Mesenchymal stem cell (in vitro differentiated cells and primary cell): ENCODE measurements at regions not wholly inside any gene's neighbourhood (a gene's known extent, or its start where the extent isn't known, plus 50 kb on each side); places are given as distances from the start of the nearest gene placed in this dataset.
"Not testable (repeated sequence)": the region's sequence is repeated elsewhere in the genome, so short reads cannot be mapped to it uniquely, and the experiment has no call there.

Experiments
- DNase-seq: peaks from one replicate; pipeline ENCODE4 v3.0.0-alpha.2; 2013
- H2AFZ ChIP-seq: one replicate; pipeline ENCODE4 v1.6.1; 2013; ENCODE audit warnings: low read depth, mild to moderate bottlenecking, control low read depth, inconsistent platforms, low read length, moderate library complexity
- H2AK5ac ChIP-seq: 2 replicates; pipeline ENCODE4 v1.6.1; 2013; ENCODE audit warnings: low read length, moderate library complexity, mild to moderate bottlenecking, inconsistent platforms; ENCODE audit not compliant: severe bottlenecking
- H2BK120ac ChIP-seq: one replicate; pipeline ENCODE4 v1.6.1; 2013; ENCODE audit warnings: low read depth, mild to moderate bottlenecking, inconsistent platforms, low read length, moderate library complexity
- H2BK12ac ChIP-seq, 2 experiments: one replicate each; pipeline ENCODE4 v1.6.1; 2013; ENCODE audit warnings: inconsistent platforms in 2 of 2, low read length in 2 of 2, mild to moderate bottlenecking in 2 of 2, moderate library complexity in 2 of 2, control low read depth in 1 of 2
- H2BK15ac ChIP-seq: one replicate; pipeline ENCODE4 v1.6.1; 2013; ENCODE audit warnings: mild to moderate bottlenecking, low read depth, inconsistent platforms; ENCODE audit not compliant: poor library complexity, severe bottlenecking
- H2BK5ac ChIP-seq: 2 replicates; pipeline ENCODE4 v1.6.1; 2013; ENCODE audit warnings: low read depth, mild to moderate bottlenecking, low read length, control low read depth, inconsistent platforms; ENCODE audit not compliant: poor library complexity, severe bottlenecking
- H3K14ac ChIP-seq, 2 experiments: one replicate each; pipeline ENCODE4 v1.6.1; 2013; ENCODE audit warnings: inconsistent platforms in 2 of 2, low read length in 2 of 2, control low read depth in 1 of 2, mild to moderate bottlenecking in 1 of 2, moderate library complexity in 1 of 2
- H3K18ac ChIP-seq, 2 experiments: one replicate each; pipeline ENCODE4 v1.6.1; 2013; ENCODE audit warnings: inconsistent platforms in 2 of 2, low read length in 2 of 2, control low read depth in 1 of 2, low read depth in 1 of 2, mild to moderate bottlenecking in 1 of 2
- H3K23ac ChIP-seq, 2 experiments: one replicate each; pipeline ENCODE4 v1.6.1; 2013; ENCODE audit warnings: inconsistent platforms in 2 of 2, low read length in 2 of 2, mild to moderate bottlenecking in 2 of 2, moderate library complexity in 2 of 2, control low read depth in 1 of 2
- H3K27ac ChIP-seq: 2 replicates; pipeline ENCODE4 v1.5.1; 2013; ENCODE audit warnings: mild to moderate bottlenecking, moderate library complexity, low read length, control low read depth, inconsistent platforms; ENCODE audit not compliant: poor library complexity, severe bottlenecking
- H3K27me3 ChIP-seq, 2 experiments: 2 replicates each; pipeline versions ENCODE4 v1.6.1 to v1.7.0; 2013; ENCODE audit warnings: low read length in 2 of 2, mild to moderate bottlenecking in 2 of 2, moderate library complexity in 2 of 2, control low read depth in 1 of 2, inconsistent platforms in 1 of 2; ENCODE audit not compliant: control insufficient read depth in 1 of 2, insufficient read depth in 1 of 2
- H3K36me3 ChIP-seq, 2 experiments: 2 replicates each; pipeline versions ENCODE4 v1.6.1 to v1.7.0; 2013; ENCODE audit warnings: low read length in 2 of 2, control low read depth in 1 of 2, inconsistent platforms in 1 of 2, low read depth in 1 of 2, mild to moderate bottlenecking in 1 of 2; ENCODE audit not compliant: insufficient read depth in 2 of 2, control insufficient read depth in 1 of 2
- H3K4ac ChIP-seq, 2 experiments: one replicate each; pipeline ENCODE4 v1.6.1; 2013; ENCODE audit warnings: inconsistent platforms in 2 of 2, low read length in 2 of 2, mild to moderate bottlenecking in 2 of 2, moderate library complexity in 2 of 2, control low read depth in 1 of 2, low read depth in 1 of 2
- H3K4me1 ChIP-seq: 2 replicates; pipeline ENCODE4 v1.6.1; 2013; ENCODE audit warnings: low read depth, low read length, control low read depth; ENCODE audit not compliant: control insufficient read depth, insufficient read depth
- H3K4me2 ChIP-seq: 2 replicates; pipeline ENCODE4 v1.6.1; 2013; ENCODE audit warnings: low read length, mild to moderate bottlenecking, inconsistent platforms; ENCODE audit not compliant: poor library complexity, severe bottlenecking
- H3K4me3 ChIP-seq, 2 experiments: 2 replicates each; pipeline versions ENCODE4 v1.5.1 to v1.7.0; 2013; ENCODE audit warnings: low read length in 2 of 2, mild to moderate bottlenecking in 2 of 2, control low read depth in 1 of 2, low read depth in 1 of 2; ENCODE audit not compliant: insufficient read depth in 1 of 2
- H3K79me1 ChIP-seq: replicated peaks from 2 replicates; pipeline ENCODE4 v1.6.1; 2013; ENCODE audit warnings: mild to moderate bottlenecking, control low read depth, low read length, inconsistent platforms; ENCODE audit not compliant: poor library complexity, severe bottlenecking
- H3K9ac ChIP-seq: 2 replicates; pipeline ENCODE4 v1.7.0; 2013; ENCODE audit warnings: mild to moderate bottlenecking, low read length, moderate library complexity
- H3K9me3 ChIP-seq: 2 replicates; pipeline ENCODE4 v1.7.0; 2013; ENCODE audit warnings: mild to moderate bottlenecking, low read length; ENCODE audit not compliant: control insufficient read depth
- H4K8ac ChIP-seq: one replicate; pipeline ENCODE4 v1.6.1; 2013; ENCODE audit warnings: inconsistent platforms, mild to moderate bottlenecking, low read length, moderate library complexity
- H4K91ac ChIP-seq: one replicate; pipeline ENCODE4 v1.6.1; 2013; ENCODE audit warnings: mild to moderate bottlenecking, low read length, inconsistent platforms
- WGBS: methylation state at CpG from one replicate; pipeline ENCODE4 v1.1.7; 2013; ENCODE audit warnings: mixed read lengths; 5-methylcytosine and 5-hydroxymethylcytosine counted together

GRCh38 chr9:124084087-124084486 is 72.5 kb downstream of the LHX2 start:
- Histone ChIP-seq H3K9me3 (peaks cover 23% of the 10 kb centered on the region), H2AFZ (no peak overlapping the region), H3K4ac (no peak overlapping the region), H3K9ac (no peak overlapping the region), H3K23ac (no peak overlapping the region), H2BK120ac (no peak overlapping the region), H4K8ac (no peak overlapping the region), H2BK12ac (no peak overlapping the region), H3K27ac (no peak overlapping the region), H3K79me1 (no peaks in the 10 kb centered on the region), H2AK5ac (no peak overlapping the region), H3K36me3 (no peaks in the 10 kb centered on the region), H2BK5ac (no peak overlapping the region), H3K4me3 (no peak overlapping the region), H3K4me1 (peaks cover 8% of the 10 kb centered on the region), H3K4me2 (no peak overlapping the region), H2BK15ac (no peak overlapping the region), H4K91ac (no peak overlapping the region), H3K18ac (no peak overlapping the region), H3K27me3 (peaks cover 0 to 41% of the 10 kb centered on the region in 2 experiments), H3K14ac (no peak overlapping the region)
- WGBS, result 89% methylated on average over 4 of the region's 7 CpGs
- no peak for DNase-seq

GRCh38 chr9:124087226-124087625 is 75.7 kb downstream of the LHX2 start:
- peaks cover 0 to 55% of the 10 kb centered on the region in 2 experiments for H3K27me3 ChIP-seq

GRCh38 chr9:124088476-124088837 is 76.9 kb downstream of the LHX2 start:
- H3K4me1 ChIP-seq, result peaks cover 1% of the 10 kb centered on the region
- H3K4me3 ChIP-seq, result no peak overlapping the region
- H2BK12ac ChIP-seq, result no peak overlapping the region
- peaks cover 23% of the 10 kb centered on the region for H3K9me3 ChIP-seq
- no peak overlapping the region for H3K14ac ChIP-seq
- no peak overlapping the region for H3K4me2 ChIP-seq
- no peak overlapping the region for H3K9ac ChIP-seq
- H2BK120ac ChIP-seq, result no peak overlapping the region
- H4K91ac ChIP-seq, result no peak overlapping the region
- WGBS, result 94% methylated on average over 11 of the region's 13 CpGs
- H3K79me1 ChIP-seq, result no peaks in the 10 kb centered on the region
- no peak overlapping the region for H3K27ac ChIP-seq
- no peak overlapping the region for H2AFZ ChIP-seq
- H4K8ac ChIP-seq, result no peak overlapping the region
- no peak overlapping the region for H2AK5ac ChIP-seq
- no peak overlapping the region for H3K18ac ChIP-seq
- no peaks in the 10 kb centered on the region for H3K36me3 ChIP-seq
- H3K4ac ChIP-seq, result no peak overlapping the region
- no peak overlapping the region for H3K23ac ChIP-seq
- no peak for DNase-seq
- peaks cover 0 to 54% of the 10 kb centered on the region in 2 experiments for H3K27me3 ChIP-seq
- no peak overlapping the region for H2BK15ac ChIP-seq
- no peak overlapping the region for H2BK5ac ChIP-seq

More at GRCh38 chr9:124087226-124087625, 75.7 kb downstream of the LHX2 start:
- Histone ChIP-seq H3K9ac (no peak overlapping the region), H4K91ac (no peak overlapping the region), H4K8ac (no peak overlapping the region), H3K36me3 (no peaks in the 10 kb centered on the region), H2AFZ (no peak overlapping the region), H2BK5ac (no peak overlapping the region), H3K23ac (no peak overlapping the region), H3K4ac (no peak overlapping the region), H3K9me3 (peaks cover 23% of the 10 kb centered on the region), H2AK5ac (no peak overlapping the region), H3K27ac (no peak overlapping the region), H2BK120ac (no peak overlapping the region), H3K4me2 (no peak overlapping the region), H2BK15ac (no peak overlapping the region), H3K18ac (no peak overlapping the region), H3K14ac (no peak overlapping the region), H3K4me3 (no peak overlapping the region), H2BK12ac (no peak overlapping the region), H3K4me1 (peaks cover 1% of the 10 kb centered on the region), H3K79me1 (no peaks in the 10 kb centered on the region)
- no peak for DNase-seq
- 72% methylated on average over 2 of the region's 2 CpGs for WGBS

GRCh38 chr9:124089631-124090488 is 78.3 kb downstream of the LHX2 start:
- H2BK12ac ChIP-seq, H3K18ac ChIP-seq, H2AFZ ChIP-seq, H3K9ac ChIP-seq, H2AK5ac ChIP-seq, DNase-seq, H3K4me2 ChIP-seq, H3K4me3 ChIP-seq, H3K27ac ChIP-seq, H4K91ac ChIP-seq, H3K79me1 ChIP-seq, H3K36me3 ChIP-seq, H3K4ac ChIP-seq, H3K23ac ChIP-seq, H2BK120ac ChIP-seq, H3K14ac ChIP-seq, H4K8ac ChIP-seq, H3K4me1 ChIP-seq, H2BK5ac ChIP-seq, H2BK15ac ChIP-seq: not testable (repeated sequence)
- 81% methylated on average over 9 of the region's 9 CpGs for WGBS
- peaks cover 21% of the 10 kb centered on the region for H3K9me3 ChIP-seq
- H3K27me3 ChIP-seq, result peaks cover 0 to 45% of the 10 kb centered on the region in 2 experiments
